ENCODE measurements at regions not wholly inside any gene's neighbourhood (a gene's known extent, or its start where the extent isn't known, plus 50 kb on each side); places are given as distances from the start of the nearest gene placed in this dataset.
"Not testable (repeated sequence)": the region's sequence is repeated elsewhere in the genome, so short reads cannot be mapped to it uniquely, and the experiment has no call there.

DNA sequence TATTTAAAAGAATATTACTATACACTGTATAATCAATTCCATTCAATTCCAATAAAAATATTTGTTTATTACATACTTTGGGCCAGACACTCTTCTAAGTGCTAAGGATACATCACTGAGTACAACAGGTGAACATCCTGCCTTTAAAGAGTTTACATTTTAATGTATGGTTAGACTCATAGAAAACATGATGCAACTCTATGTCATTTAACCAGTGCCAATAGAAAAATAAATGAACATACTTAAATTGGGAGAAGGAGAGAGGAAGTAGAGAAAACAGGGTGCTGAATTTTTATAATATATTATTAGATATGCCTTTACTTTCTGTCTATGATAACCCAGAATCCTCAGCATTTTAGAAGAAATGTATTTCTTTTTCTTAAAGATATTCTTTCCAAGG is 119.2 kb downstream of the TSEN15 start:
- DNase-seq: no peak
- intact Hi-C loops (cut with DNase I): no loop called here

DNA sequence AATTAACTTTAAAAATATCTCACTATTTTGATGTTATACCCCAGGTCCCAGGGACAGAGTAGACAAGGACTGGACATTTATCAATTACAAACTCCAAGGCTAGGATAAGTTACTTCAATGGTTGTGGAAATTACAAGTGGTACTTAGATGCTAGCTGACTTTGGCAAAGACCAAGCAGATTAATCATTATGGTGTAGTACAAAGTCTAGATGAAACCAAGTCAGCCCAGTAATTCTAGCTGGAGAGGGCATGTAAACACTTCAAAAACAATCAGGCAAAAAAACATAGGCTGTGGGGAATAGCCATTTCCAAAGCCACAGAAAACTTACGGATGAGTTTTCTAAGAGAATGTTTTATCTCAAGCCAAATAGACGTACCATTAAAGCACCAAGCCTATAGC is 124.5 kb downstream of the TSEN15 start:
- no peak for DNase-seq
- intact Hi-C loops (cut with DNase I): no loop called here

DNA sequence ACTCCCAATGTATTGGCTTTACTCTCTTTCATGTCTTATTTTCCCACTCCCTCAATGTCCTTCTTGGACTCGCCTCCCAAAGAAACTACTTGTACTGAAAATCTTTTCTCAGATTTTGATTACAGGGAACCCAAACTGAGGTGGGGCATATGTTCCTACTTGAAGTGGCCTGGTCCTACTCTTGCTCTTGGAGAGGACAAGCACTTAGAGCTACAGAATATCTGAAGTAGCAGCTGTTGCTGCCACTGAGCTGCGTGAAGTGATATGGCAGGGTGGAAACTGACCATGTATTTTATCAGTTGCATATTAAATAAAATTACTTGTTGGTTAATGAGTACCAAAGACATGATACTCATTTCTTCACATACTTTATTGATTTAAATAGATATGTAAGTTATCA is 129.5 kb downstream of the TSEN15 start:
- DNase-seq: no peak
- intact Hi-C loops (cut with DNase I): no loop called here

DNA sequence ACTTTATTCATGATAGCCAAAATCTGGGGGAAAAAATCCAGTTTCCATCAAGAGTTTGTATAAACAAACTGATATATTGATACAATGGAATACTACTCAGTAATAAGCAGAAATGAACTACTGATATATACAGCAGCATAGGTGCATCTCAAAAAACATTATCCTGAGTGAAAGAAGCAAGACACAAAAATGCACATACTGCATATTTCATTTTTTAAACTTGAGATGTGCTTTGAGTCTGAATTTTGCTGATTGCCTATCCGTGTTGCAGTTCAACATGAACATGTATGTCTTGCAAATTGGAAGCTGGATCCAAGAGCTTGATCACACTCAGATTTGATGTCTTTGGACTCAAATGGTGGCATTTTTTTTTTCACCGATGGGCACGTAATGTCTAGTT is 132.4 kb downstream of the TSEN15 start:
- no peak for DNase-seq

DNA sequence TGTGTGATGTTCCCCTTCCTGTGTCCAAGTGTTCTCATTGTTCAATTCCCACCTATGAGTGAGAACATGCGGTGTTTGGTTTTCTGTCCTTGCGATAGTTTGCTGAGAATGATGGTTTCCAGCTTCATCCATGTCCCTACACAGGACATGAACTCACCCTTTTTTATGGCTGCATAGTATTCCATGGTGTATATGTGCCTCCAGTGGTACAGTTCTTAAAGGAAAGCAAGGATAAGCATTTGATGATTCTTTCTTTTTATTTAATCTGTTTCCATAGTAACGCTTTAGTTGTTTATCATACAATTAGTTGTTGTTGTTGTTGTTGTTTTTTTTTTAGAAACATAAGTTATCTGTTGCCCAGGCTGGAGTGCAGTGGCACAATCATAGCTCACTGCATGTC is 133.1 kb downstream of the TSEN15 start:
- DNase-seq; intact Hi-C loops (cut with DNase I): not testable (repeated sequence)

More for the DNA sequence above, 132.4 kb downstream of the TSEN15 start:
- intact Hi-C loops (cut with DNase I): no loop called here

DNA sequence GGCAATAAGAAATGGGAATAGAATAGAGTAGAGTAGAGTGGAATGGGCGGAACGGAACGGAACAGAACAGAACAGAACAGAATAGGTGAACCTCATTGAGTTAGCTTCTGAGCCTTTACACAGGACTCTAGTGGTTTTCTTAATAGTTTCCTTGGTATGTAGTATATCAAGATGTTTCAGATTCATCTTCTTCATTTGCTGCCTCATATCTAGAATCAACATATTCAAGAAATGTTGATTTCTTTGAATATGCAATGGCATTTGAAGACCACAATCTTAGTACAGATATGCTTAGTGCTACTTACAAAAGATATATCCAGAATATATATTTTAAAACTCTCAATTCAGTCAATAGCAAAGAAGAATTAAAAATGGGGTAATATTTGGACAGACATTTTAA is 133.8 kb downstream of the TSEN15 start:
- DNase-seq: no peak
- intact Hi-C loops (cut with DNase I): no loop called here

DNA sequence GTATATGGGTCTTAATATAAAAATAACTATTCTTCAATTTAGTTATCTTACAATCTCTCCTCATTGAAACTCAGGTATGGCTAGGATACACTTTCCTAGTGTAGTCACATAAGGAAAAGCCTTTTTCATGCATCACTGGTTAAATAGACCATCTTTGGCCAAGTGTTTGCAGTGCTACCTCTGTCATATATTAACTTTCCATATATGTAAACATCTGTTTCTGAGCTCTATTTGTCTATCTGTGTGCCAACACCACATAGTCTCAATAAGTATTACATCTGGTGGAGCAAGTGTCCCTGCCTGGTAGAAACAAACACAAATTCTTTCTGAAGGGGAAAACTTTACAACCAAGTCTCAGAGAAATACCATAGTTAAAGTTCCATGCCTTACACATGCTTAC is 134.6 kb downstream of the TSEN15 start:
- intact Hi-C loops (cut with DNase I): no loop called here
- DNase-seq: no peak

DNA sequence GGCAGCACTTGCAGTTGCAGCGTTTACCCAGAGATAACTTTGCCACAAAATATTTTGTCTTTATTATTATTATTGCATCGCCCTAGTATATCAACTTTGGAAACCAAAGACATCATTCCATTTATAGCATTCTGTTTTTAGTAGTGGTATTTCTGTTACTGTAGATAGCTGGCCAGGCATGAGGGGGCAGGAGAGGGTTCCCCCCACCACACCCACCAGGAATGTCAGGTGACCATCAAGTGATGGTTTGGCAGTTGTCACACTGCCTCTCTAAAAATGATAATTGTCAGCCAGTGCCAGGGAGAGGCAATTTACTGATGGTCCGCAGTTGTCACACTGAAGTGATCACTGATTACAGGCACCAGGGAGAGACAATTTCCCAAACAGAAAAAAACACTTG is 135.6 kb downstream of the TSEN15 start:
- intact Hi-C loops (cut with DNase I): no loop called here

DNA sequence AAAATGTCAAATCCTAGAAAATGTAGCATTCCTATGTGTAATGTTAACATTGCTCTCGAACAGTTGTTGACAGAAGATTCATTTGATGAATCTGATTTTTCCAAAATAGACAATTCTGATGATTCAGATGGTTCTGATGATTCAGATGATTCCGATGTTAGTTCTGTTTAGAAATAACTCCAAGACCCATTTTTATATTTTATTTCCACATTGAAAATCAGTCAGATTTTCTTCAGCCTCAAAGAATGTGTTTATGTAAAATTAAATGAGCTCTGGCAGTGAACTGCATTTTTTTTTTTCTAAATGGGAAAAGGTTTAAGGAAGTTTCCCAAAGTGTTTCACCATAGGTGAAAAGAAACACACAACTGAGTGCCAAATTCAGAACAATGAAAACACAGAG is 136.5 kb downstream of the TSEN15 start:
- no peak for DNase-seq
- intact Hi-C loops (cut with DNase I): no loop called here

More for the DNA sequence above, 135.6 kb downstream of the TSEN15 start:
- DNase-seq: no peak

DNA sequence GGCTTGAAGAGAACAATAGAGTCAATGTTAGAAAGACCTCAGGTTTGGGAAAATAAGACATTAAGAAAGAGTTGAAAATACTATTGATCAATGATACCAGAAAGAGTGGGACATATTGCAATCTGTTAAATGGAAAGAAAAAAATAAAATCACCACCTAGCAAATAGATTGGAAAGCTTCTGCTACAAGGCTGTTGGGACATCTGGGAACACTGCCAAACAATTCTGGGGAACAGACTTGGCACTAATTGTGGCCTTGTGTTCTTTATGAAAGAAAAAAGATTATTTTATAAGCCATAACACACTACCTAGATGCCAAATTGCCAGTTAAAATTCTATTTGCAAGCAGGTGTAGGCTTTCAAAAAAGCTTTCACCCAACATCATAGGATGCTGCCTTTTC is 137.8 kb downstream of the TSEN15 start:
- intact Hi-C loops (cut with DNase I): no loop called here
- DNase-seq: peak in 1 of 42 donors; percentile 17

DNA sequence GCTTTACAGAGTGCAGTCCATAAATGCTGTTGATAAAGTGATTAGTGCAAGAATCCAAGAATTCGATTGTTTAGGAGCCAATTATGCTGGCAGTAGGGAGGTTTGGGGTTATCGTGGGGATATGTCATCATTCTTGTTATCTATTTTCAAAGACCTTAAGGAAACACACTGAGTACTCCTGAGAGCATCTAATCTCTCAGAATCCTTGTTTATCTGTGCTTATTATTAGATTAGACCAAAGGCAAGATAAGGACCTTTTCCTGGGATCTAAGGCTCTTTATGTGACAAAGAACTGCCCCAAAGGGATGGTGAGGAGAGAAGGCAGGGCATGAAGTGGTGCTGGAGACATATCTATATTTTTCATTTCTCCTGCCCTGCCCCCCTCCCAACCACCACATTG is 139.1 kb downstream of the TSEN15 start:
- no peak for DNase-seq
- intact Hi-C loops (cut with DNase I): no loop called here

DNA sequence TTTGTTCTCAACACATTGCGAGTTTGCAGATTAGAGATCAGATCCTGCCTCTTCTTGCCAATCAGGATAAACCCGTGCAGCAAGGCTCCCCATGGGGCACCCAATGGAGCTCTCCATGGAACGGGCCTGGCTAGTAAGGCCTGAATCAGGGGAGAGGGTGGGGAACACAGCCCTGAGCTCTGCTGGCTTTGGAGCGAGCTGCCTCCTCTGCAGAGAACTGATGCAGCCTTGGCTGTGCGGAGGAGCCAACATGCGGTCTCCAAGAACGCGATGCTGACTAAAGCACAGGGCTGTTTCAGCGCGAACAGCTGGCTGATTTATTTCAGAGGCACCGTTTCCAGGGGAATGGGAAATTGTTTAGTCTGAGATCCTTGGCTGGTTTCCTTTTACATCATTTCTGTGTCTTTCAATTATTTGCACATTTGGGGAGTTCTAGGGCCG is 139.7 kb downstream of the TSEN15 start:
- DNase-seq: peak in 41 of 42 donors; percentile 5 to 76 (median 43)

DNA sequence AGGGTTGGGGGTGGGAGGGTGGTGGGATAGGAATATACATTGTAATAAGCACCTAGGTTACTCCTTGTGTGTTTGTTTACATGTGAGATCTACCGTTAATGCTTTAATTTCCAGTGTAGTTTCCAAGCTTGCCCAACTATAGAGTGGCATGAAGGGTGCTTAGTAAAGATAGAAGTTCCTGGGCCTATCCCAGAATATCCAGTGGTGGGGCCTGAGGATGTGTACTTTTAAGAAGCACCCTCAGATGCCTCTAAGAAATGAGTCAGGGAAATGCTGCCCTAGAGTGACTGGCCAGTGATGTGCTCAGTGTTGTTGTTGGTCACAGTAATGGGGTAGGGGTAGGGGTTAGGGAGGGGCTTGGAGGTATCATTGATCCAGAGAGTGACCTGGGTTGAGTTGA is 141.3 kb downstream of the TSEN15 start:
- intact Hi-C loops (cut with DNase I): no loop called here
- no peak for DNase-seq

More for the DNA sequence above, 139.7 kb downstream of the TSEN15 start:
- intact Hi-C loops (cut with DNase I): no loop called here

DNA sequence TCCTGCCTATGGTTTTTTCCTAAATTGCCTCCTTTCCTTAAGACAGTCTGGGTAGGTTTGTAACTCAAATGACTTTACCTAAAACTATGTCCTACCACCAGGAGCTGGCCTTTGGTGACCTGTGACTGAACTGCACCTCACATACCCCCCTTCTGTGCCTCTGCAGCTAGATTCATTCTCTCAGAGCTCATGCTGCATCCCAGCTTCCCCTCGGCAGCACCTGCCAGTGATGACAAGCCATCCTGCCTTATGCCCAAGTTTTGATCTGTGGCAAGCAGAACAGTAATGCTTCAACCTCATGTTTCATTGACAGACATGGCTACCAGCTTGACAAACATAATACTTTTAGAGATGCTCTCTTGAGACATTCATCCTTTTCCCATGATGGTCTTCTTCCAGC is 141.9 kb downstream of the TSEN15 start:
- intact Hi-C loops (cut with DNase I): no loop called here
- DNase-seq: no peak

DNA sequence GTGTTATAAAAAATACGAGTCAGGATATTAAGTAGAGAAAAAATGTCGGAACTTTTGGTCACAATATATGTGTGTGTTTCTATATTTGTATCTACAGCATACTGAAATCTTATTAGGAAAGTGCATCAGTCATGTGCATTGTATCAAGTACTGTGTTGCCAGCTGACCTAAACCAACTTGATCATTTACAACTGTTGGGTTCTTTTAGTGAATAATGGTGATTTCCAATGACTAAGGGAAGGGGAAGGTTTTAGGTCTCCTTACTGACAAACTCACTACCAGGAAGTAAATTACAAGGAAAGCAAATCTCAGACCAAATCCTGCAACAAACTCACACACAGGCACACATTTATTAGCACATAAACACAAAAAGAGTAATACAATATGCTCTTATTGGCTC is 142.7 kb downstream of the TSEN15 start:
- DNase-seq: no peak
- intact Hi-C loops (cut with DNase I): no loop called here

DNA sequence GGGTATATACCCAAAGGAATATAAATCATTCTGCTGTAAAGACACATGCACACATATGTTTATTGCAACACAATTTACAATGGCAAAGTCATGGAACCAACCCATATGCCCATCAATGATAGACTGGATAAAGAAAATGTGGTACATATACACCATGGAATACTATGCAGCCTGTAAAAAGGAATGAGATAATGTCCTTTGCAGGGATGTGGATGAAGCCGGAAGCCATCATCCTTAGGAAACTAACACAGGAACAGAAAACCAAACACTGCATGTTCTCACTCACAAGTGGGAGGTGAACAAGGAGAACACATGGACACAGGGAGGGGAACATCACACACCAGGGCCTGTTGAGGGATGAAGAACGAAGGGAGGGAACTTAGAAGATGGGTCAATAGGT is 144.2 kb downstream of the TSEN15 start:
- intact Hi-C loops (cut with DNase I); DNase-seq: not testable (repeated sequence)

DNA sequence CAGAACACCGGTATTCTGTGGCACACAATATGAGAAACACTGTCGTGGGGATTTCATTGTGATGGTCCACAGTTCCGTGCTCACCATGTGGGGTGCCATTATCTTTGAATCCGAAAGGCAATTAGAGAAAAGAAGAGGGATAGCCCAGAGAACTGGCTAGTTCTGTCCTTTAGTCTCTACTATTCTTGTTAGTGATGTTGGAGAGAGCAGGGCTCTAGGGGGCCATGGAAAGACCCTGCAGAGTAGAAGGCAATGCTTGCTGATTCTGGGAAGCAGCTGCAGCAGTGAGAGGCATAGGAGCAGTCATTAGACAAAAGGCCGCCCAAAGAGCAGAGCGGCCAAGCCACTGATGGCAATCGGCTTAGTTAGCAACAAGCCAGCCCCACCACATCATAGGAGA is 146.3 kb downstream of the TSEN15 start:
- DNase-seq: no peak
- intact Hi-C loops (cut with DNase I): no loop called here

DNA sequence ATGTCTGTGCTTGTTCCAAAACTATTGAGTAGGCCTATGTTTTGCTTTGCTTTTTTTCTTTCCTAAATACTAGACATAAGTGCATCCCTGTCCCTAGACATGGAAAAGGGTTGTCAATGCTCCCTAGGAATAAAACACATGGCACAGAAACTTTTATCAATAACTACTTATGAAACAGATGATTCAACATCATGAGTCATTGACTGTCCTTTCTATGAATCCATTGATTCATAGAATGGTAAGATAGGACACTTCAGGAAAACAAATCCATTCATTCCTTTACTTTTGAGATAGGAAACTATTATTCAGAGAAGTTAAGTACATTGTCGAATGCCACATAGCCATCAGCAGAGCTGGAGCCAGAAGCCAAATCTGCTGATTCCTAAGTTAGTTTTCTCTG is 147.5 kb downstream of the TSEN15 start:
- no peak for DNase-seq
- intact Hi-C loops (cut with DNase I): no loop called here

DNA sequence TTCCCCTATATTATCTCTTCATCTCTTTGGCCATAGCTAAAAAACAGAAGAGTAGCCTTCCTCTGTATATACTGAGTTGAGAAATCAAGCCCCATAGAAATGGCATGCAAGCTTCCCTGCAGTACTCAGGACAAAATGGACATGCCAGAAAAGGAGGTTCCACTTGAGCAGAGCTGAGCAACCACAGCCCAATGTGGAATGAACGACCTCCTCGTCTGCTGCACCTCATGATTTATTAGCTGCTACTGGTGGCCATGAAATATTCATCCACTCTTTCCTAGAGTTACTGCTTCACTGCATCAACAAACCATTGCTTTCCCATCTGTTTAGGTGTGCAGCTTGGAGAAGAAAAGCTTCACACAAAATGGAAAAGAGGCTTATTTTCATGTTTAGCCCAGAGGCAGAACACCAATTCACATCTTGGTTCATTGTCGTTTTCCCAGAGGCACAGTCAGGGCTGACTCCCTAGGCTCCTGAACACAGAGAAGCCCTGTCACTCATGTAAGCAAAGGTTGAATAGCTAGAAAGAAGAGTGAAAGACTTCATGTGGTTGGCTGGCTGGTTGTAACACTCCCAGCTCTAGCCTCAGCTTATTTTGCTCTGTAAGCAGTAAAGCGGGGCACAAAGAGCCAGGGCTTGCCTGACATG is 148.0 kb downstream of the TSEN15 start:
- intact Hi-C loops (cut with DNase I): no loop called here
- no peak for DNase-seq

DNA sequence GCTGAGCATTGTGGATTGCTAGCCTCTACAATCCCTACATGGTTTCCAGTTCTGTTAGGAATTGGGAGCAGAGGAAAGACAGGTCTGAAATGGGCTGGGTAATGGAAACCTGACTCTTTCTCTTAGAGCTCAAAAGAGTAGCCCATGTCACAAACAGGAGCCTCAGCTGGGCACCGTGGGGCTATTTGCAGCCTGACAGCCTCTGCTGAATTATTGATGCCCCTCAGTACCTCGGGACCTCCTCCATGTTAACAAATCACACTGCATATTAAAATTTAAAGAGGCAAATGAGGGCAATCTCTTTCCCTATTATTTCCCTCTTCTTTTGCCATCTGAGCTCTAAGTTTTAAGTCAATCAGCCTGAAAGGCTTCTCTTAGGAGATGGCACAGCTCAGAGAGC is 157.1 kb downstream of the TSEN15 start:
- intact Hi-C loops (cut with DNase I): no loop called here
- no peak for DNase-seq

DNA sequence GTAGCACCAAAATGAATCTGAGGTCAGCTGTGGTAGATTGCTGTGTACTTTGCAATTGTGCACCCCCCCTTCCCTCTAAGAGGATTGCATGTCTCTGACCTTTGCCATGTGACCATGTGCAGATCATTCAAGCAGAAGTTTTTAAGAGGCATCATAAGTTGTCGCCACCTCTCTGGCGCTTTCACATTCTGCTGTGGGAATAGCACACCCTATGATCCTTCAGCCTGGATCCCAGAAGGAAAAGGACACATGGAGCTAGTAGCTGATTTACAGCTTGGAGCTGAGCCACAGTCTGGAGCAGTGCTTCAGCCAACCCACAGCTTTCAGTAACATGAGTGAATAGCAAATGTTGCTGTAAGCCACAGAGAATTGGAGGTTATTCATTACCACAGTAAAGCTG is 158.5 kb downstream of the TSEN15 start:
- DNase-seq: no peak
- intact Hi-C loops (cut with DNase I): no loop called here

DNA sequence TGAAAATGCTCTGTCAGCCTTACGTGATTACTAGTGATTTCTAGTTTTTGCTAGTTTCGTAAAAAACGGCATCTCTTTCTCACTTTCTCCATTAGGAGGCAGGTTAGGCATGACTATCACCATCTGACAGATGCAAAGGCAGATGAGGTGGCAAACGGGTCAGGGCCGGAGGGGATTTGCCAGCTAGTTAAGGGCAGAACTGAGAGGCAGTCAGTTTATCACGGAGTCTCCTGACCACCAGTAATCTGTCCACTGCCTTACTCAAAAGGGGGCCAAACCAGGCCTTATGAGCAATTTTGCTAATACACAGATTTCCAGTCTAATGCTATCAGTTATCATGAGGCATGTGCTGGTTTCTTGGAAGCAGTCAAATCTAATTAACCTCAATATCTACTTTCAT is 159.3 kb downstream of the TSEN15 start:
- intact Hi-C loops (cut with DNase I): no loop called here
- DNase-seq: no peak
